SK-N-SH treated with all-trans-retinoic acid at 6 μM for 48 hours (cell line): ENCODE measurements at regions not wholly inside any gene's neighbourhood (a gene's known extent, or its start where the extent isn't known, plus 50 kb on each side); places are given as distances from the start of the nearest gene placed in this dataset.
"Not testable (repeated sequence)": the region's sequence is repeated elsewhere in the genome, so short reads cannot be mapped to it uniquely, and the experiment has no call there.

Experiments used
- ARNTL ChIP-seq: fragments of 450-650 bp; formaldehyde crosslinking; IDR thresholded peaks from 2 replicates; pipeline ENCODE4 v1.5.0; 2020; ENCODE audit warnings: low read depth, mild to moderate bottlenecking, moderate library complexity, borderline replicate concordance
- CSDC2 ChIP-seq: fragments of 250-450 bp; sonication (Bioruptor Pico); IDR thresholded peaks from 2 replicates; pipeline ENCODE4 v1.5.0; 2020; ENCODE audit warnings: mild to moderate bottlenecking, moderate library complexity
- CSRNP3 ChIP-seq: fragments of 250-450 bp; sonication (Bioruptor Pico); IDR thresholded peaks from 2 replicates; pipeline ENCODE4 v1.5.1; 2021; ENCODE audit warnings: mild to moderate bottlenecking, moderate library complexity
- GLIS3 ChIP-seq: fragments of 250-450 bp; sonication (Bioruptor Pico); IDR thresholded peaks from 2 replicates; pipeline ENCODE4 v1.5.0; 2020; ENCODE audit warnings: mild to moderate bottlenecking, moderate library complexity
- RARB ChIP-seq: fragments of 250-450 bp; sonication (Bioruptor Pico); IDR thresholded peaks from 2 replicates; pipeline ENCODE4 v1.8.0; 2021; ENCODE audit warnings: mild to moderate bottlenecking, moderate library complexity
- ZFP30 ChIP-seq: fragments of 450-650 bp; formaldehyde crosslinking; IDR thresholded peaks from 2 replicates; pipeline ENCODE4 v1.5.0; 2022; ENCODE audit warnings: mild to moderate bottlenecking, moderate library complexity
- TF ChIP-seq, protein P1 (sequence below): fragments of 250-450 bp; sonication (Bioruptor Pico); IDR thresholded peaks from 2 replicates; pipeline ENCODE4 v1.8.0; 2020; ENCODE audit warnings: mild to moderate bottlenecking, moderate library complexity, borderline replicate concordance

- TF ChIP-seq GLIS3 (CRISPR knock-in tag); RARB; CSRNP3 (CRISPR knock-in tag); ARNTL (CRISPR knock-in tag); ZFP30 (CRISPR knock-in tag); CSDC2 (CRISPR knock-in tag): not testable (repeated sequence)
- TF ChIP-seq, protein P1, sequence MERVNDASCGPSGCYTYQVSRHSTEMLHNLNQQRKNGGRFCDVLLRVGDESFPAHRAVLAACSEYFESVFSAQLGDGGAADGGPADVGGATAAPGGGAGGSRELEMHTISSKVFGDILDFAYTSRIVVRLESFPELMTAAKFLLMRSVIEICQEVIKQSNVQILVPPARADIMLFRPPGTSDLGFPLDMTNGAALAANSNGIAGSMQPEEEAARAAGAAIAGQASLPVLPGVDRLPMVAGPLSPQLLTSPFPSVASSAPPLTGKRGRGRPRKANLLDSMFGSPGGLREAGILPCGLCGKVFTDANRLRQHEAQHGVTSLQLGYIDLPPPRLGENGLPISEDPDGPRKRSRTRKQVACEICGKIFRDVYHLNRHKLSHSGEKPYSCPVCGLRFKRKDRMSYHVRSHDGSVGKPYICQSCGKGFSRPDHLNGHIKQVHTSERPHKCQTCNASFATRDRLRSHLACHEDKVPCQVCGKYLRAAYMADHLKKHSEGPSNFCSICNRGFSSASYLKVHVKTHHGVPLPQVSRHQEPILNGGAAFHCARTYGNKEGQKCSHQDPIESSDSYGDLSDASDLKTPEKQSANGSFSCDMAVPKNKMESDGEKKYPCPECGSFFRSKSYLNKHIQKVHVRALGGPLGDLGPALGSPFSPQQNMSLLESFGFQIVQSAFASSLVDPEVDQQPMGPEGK (CRISPR knock-in tag): not testable (repeated sequence)
Measured at GRCh38 chr1:148219229-148219628, 67.1 kb upstream of the NBPF11 start.
